ENCODE measurements at regions not wholly inside any gene's neighbourhood (a gene's known extent, or its start where the extent isn't known, plus 50 kb on each side); places are given as distances from the start of the nearest gene placed in this dataset.

DNA sequence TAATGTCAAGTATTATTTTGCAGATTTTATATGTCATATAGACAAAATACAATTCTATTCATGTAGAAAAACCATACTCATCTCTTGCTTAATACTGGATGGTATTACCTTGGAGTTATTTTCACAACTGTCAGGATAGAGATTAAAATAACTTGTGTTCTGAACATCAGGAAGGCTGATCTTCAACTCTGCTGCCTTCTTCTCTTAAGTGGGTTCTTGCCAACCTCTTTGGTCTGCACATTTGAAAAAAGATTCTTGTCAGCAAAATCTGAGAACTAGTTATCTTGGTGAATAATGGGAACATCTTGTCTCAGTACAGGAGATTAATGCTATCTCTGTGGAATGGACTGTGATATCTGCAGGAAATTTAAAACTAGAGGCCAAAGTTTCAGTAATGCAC is 95.2 kb upstream of the FAM216B start:
- peak in 1 of 2 donors; percentile 69 for ATAC-seq
- TF ChIP-seq, protein P1, sequence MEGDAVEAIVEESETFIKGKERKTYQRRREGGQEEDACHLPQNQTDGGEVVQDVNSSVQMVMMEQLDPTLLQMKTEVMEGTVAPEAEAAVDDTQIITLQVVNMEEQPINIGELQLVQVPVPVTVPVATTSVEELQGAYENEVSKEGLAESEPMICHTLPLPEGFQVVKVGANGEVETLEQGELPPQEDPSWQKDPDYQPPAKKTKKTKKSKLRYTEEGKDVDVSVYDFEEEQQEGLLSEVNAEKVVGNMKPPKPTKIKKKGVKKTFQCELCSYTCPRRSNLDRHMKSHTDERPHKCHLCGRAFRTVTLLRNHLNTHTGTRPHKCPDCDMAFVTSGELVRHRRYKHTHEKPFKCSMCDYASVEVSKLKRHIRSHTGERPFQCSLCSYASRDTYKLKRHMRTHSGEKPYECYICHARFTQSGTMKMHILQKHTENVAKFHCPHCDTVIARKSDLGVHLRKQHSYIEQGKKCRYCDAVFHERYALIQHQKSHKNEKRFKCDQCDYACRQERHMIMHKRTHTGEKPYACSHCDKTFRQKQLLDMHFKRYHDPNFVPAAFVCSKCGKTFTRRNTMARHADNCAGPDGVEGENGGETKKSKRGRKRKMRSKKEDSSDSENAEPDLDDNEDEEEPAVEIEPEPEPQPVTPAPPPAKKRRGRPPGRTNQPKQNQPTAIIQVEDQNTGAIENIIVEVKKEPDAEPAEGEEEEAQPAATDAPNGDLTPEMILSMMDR (IDR thresholded peaks at IDR 0.05 in 4 of 5, conservative IDR thresholded peaks at IDR 0.05 in 1 of 5), result no peak
- TF ChIP-seq POLR2A (IDR thresholded peaks at IDR 0.05), result no peak

DNA sequence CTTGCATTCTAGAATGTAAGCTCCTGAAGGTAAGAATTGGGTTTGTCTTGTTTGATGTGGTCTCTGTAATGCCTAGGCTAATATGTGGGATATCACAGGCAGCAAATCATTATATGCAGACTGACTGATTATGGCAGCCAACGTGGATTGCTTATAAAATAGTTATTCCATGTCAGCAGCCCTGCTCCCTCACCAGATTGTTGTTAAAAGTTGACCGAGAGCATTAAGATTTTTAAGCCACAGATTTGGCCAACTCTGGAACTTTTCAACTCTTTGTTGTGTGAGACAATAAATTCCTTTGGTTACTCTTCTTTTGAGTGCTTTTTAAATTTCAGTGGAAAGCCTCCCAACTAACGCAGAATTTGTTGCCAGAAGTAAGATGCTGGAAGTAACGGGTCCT is 92.6 kb upstream of the FAM216B start:
- no peak for TF ChIP-seq POLR2A (IDR thresholded peaks at IDR 0.05)
- TF ChIP-seq, protein P1 (IDR thresholded peaks at IDR 0.05 in 4 of 5, conservative IDR thresholded peaks at IDR 0.05 in 1 of 5), result no peak
- intact Hi-C loops (cut with DNase I; ENCODE audit: low total_unique reads) (no loop called here), in situ Hi-C loops (cut with MboI; ENCODE audit: low sequenced_read_pairs in 4 of 4) (no loop called here)
- H3K27ac ChIP-seq, result no peak overlapping the region
- no peaks in the 10 kb centered on the region for H3K9me3 ChIP-seq
- no peaks in the 10 kb centered on the region for H3K36me3 ChIP-seq
- no peak for DNase-seq
- ATAC-seq, result no peak
- H3K4me3 ChIP-seq, result no peak overlapping the region
- no peaks in the 10 kb centered on the region for H3K27me3 ChIP-seq
- peaks cover 0 to 4% of the 10 kb centered on the region in 2 donors for H3K4me1 ChIP-seq

More for the DNA sequence above, 95.2 kb upstream of the FAM216B start:
- Histone ChIP-seq H3K27me3 (no peaks in the 10 kb centered on the region), H3K27ac (peak overlapping the region in 1 of 4 donors; percentile 28), H3K4me1 (peaks cover 0 to 4% of the 10 kb centered on the region in 2 donors), H3K36me3 (no peaks in the 10 kb centered on the region), H3K4me3 (no peak overlapping the region), H3K9me3 (no peaks in the 10 kb centered on the region)
- no peak for DNase-seq
- intact Hi-C loops (cut with DNase I; ENCODE audit: low total_unique reads) (no loop called here), in situ Hi-C loops (cut with MboI; ENCODE audit: low sequenced_read_pairs in 4 of 4) (no loop called here)

DNA sequence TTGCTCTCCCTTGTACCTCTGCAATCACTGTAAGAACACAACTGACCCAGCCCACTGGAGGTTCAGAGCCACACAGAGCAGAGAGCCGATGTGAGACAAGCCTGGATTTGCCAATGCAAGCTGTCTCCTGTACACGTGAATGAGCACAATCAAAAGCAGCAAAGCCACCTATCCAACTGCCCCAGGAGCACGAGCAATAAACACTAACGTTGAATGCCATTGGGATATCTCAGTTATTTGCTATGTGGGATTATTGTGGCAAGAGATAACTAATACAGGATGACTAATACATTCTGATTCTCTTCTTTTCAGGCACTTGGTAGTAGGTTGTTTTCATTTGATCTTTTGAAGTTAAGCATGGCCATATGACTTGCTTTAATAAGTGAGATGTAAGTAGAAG is 85.2 kb upstream of the FAM216B start:
- Histone ChIP-seq H3K36me3 (no peaks in the 10 kb centered on the region), H3K9me3 (no peaks in the 10 kb centered on the region), H3K27ac (no peak overlapping the region), H3K4me1 (no peaks in the 10 kb centered on the region), H3K27me3 (no peaks in the 10 kb centered on the region), H3K4me3 (no peak overlapping the region)
- no peak for ATAC-seq
- TF ChIP-seq, protein P1 (IDR thresholded peaks at IDR 0.05 in 4 of 5, conservative IDR thresholded peaks at IDR 0.05 in 1 of 5), result no peak
- no peak for TF ChIP-seq POLR2A (IDR thresholded peaks at IDR 0.05)
- in situ Hi-C loops (cut with MboI; ENCODE audit: low sequenced_read_pairs in 4 of 4) (no loop called here), intact Hi-C loops (cut with DNase I; ENCODE audit: low total_unique reads) (no loop called here)
- DNase-seq, result no peak

DNA sequence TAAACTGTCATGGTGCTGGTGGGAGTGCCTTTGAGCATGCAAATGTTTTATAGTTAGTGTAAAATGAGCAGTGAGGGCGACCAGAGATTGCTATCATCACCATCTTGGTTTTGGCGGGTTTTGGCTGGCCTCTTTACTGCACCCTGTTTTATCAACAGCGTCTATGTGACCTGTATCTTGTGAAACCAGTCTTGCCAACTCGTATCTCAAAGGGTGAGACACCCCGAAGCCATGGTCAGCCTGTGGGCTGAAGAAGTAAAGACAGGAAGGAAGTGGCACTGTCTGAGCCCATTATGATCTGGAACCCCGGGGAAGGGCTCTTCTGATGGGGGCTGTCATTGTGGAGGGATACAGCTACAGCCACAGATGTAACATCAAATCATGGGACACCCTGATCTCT is 81.5 kb upstream of the FAM216B start:
- ATAC-seq (no peak), DNase-seq (no peak)
- in situ Hi-C loops (cut with MboI; ENCODE audit: low sequenced_read_pairs in 4 of 4) (no loop called here), intact Hi-C loops (cut with DNase I; ENCODE audit: low total_unique reads) (no loop called here)
- H3K9me3 ChIP-seq, result no peaks in the 10 kb centered on the region
- H3K27me3 ChIP-seq, result no peaks in the 10 kb centered on the region
- H3K4me1 ChIP-seq, result no peaks in the 10 kb centered on the region
- no peak overlapping the region for H3K27ac ChIP-seq
- H3K4me3 ChIP-seq, result no peak overlapping the region
- H3K36me3 ChIP-seq, result no peaks in the 10 kb centered on the region
- no peak for TF ChIP-seq POLR2A (IDR thresholded peaks at IDR 0.05)
- TF ChIP-seq, protein P1 (IDR thresholded peaks at IDR 0.05 in 4 of 5, conservative IDR thresholded peaks at IDR 0.05 in 1 of 5), result no peak

DNA sequence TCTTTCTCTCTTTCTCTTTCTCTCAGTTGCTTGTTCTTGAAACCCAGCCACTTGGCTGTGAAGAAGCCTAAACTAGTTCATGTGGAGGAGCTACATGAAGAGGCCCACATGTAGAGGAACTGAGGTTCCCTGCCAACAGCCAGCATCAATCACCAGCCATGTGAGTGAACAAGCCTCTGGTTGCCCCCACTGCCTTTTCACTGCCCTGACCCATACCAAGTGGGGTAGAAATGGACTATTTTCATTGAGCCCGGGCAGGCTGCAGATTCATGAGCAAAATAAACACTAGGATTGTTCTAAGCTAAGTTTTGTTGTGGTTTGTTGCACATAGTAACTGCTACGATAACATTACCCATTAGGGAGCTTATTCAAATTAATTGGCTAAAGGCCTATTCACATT is 78.7 kb upstream of the FAM216B start:
- ATAC-seq, result no peak
- no peaks in the 10 kb centered on the region for H3K4me1 ChIP-seq
- no peak overlapping the region for H3K27ac ChIP-seq
- no peaks in the 10 kb centered on the region for H3K27me3 ChIP-seq
- TF ChIP-seq, protein P1 (IDR thresholded peaks at IDR 0.05 in 4 of 5, conservative IDR thresholded peaks at IDR 0.05 in 1 of 5), result no peak
- TF ChIP-seq POLR2A (IDR thresholded peaks at IDR 0.05), result no peak
- no peak for DNase-seq
- no peaks in the 10 kb centered on the region for H3K36me3 ChIP-seq
- intact Hi-C loops (cut with DNase I; ENCODE audit: low total_unique reads), result no loop called here
- no peaks in the 10 kb centered on the region for H3K9me3 ChIP-seq
- in situ Hi-C loops (cut with MboI; ENCODE audit: low sequenced_read_pairs in 4 of 4), result no loop called here
- no peak overlapping the region for H3K4me3 ChIP-seq

Data from gastrocnemius medialis (tissue), 4 donors.